ENCODE measurements at regions not wholly inside any gene's neighbourhood (a gene's known extent, or its start where the extent isn't known, plus 50 kb on each side); places are given as distances from the start of the nearest gene placed in this dataset.

DNA sequence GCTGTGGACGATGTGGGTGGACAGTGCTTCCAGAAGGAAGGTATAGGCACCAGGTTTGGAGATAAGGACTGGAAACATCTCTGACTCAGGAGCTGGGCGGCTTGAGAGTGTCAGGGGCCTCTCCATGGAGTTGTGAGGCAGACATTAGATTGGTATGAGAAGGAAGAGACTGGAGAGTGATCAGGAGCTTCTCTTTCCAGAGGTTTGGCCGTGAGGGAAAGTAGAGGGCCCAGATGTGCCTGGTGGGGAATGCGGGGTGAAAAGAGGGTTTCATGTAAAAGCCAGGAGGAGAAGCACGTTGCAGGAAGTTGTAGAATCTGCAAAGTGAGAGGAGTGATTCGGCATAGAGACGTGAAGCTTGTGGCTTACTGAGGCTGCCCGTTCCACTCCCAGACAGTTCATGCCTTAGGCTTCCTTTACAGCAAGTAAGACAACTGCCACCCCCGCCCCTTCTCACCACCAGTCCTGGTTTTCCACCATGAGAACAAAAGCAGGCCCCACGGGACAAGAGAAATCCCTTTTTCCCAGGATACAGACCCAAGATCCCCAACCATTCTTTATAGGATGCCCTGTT is 166.3 kb upstream of the HDAC4 start:
- Histone ChIP-seq H2AFZ (replicated peaks) (no peak overlapping the region), H3F3A (ENCODE audit: low read depth) (no peaks in the 10 kb centered on the region), H3K27me3 (no peaks in the 10 kb centered on the region), H3K36me3 (no peaks in the 10 kb centered on the region), H3K4me1 (no peaks in the 10 kb centered on the region), H3K9ac (no peak overlapping the region), H3K4me2 (no peak overlapping the region), H3K9me3 (ENCODE audit: low read depth) (no peaks in the 10 kb centered on the region), H3K79me2 (ENCODE audit: low read depth) (no peaks in the 10 kb centered on the region), H4K20me1 (ENCODE audit: low read depth) (no peaks in the 10 kb centered on the region), H3K4me3 (no peak overlapping the region), H3K27ac (no peak overlapping the region)
- Mint-ChIP-seq H3K27ac (no peak overlapping the region), H3K9me3 (no peaks in the 10 kb centered on the region), H3K27me3 (ENCODE audit: insufficient read depth, low read depth) (peaks cover 5% of the 10 kb centered on the region), H3K4me1 (no peaks in the 10 kb centered on the region), H3K4me3 (no peak overlapping the region), H3K36me3 (no peaks in the 10 kb centered on the region)
- no peak for TF ChIP-seq EZH2phosphoT487 (IDR thresholded peaks at IDR 0.05)
- TF ChIP-seq, protein P1, sequence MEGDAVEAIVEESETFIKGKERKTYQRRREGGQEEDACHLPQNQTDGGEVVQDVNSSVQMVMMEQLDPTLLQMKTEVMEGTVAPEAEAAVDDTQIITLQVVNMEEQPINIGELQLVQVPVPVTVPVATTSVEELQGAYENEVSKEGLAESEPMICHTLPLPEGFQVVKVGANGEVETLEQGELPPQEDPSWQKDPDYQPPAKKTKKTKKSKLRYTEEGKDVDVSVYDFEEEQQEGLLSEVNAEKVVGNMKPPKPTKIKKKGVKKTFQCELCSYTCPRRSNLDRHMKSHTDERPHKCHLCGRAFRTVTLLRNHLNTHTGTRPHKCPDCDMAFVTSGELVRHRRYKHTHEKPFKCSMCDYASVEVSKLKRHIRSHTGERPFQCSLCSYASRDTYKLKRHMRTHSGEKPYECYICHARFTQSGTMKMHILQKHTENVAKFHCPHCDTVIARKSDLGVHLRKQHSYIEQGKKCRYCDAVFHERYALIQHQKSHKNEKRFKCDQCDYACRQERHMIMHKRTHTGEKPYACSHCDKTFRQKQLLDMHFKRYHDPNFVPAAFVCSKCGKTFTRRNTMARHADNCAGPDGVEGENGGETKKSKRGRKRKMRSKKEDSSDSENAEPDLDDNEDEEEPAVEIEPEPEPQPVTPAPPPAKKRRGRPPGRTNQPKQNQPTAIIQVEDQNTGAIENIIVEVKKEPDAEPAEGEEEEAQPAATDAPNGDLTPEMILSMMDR (IDR thresholded peaks at IDR 0.05): no peak
- no peak for TF ChIP-seq EZH2 (IDR thresholded peaks at IDR 0.05)
- no peak for DNase-seq (ENCODE audit: low spot score)

DNA sequence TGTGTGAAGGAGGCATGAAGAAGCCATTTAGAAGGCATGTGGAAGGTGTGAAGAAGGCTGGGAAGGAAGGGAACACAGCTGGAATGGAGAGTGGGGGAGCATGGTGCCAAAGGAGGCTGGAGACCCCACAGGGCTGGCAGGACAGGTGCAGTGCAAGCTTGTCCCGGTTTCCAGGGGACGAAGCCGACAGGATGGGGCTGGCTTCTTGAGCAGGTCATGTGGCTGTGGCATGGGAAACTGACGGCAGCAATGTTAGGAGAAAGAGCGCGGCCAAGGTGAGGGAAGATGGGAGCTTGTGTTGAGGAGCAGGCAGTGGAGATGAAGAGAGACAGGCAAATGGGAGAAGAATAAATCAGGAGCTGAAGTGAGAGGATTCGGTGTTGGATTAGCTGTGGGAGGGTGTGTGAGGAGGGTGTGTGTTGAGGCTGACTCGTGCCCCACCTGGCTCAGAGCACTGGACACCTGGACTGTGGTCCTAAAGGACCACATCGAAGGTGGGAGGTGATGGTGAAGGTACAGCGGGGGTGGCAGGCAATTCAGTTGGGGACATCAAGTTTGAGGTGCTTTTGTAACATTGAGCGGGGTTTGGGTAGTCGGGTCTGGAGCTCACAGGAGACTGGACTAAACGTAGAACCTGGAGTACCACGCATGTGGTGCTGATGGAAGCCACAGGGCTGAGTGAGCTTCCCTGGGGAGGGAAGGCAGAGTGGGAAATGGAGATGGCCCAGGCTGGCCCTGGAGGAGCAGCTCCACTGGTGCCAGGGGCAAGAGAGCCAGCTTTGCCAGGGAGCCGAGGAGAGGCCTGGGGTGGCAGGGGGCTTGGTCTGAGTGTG is 165.6 kb upstream of the HDAC4 start:
- peaks cover 5% of the 10 kb centered on the region for H3K27me3 Mint-ChIP-seq (ENCODE audit: insufficient read depth, low read depth)
- Histone ChIP-seq H3F3A (ENCODE audit: low read depth) (no peaks in the 10 kb centered on the region), H4K20me1 (ENCODE audit: low read depth) (no peaks in the 10 kb centered on the region), H3K9ac (no peak overlapping the region), H3K36me3 (no peaks in the 10 kb centered on the region), H3K9me3 (ENCODE audit: low read depth) (no peaks in the 10 kb centered on the region), H2AFZ (replicated peaks) (no peak overlapping the region), H3K27ac (no peak overlapping the region), H3K79me2 (ENCODE audit: low read depth) (no peaks in the 10 kb centered on the region), H3K4me1 (no peaks in the 10 kb centered on the region), H3K27me3 (no peaks in the 10 kb centered on the region), H3K4me3 (no peak overlapping the region), H3K4me2 (no peak overlapping the region)
- H3K9me3 Mint-ChIP-seq: no peaks in the 10 kb centered on the region
- H3K4me1 Mint-ChIP-seq: no peaks in the 10 kb centered on the region
- H3K36me3 Mint-ChIP-seq: no peaks in the 10 kb centered on the region
- H3K4me3 Mint-ChIP-seq: no peak overlapping the region
- no peak overlapping the region for H3K27ac Mint-ChIP-seq
- no peak for TF ChIP-seq EZH2 (IDR thresholded peaks at IDR 0.05)
- no peak for TF ChIP-seq EZH2phosphoT487 (IDR thresholded peaks at IDR 0.05)
- TF ChIP-seq, protein P1 (IDR thresholded peaks at IDR 0.05): no peak
- DNase-seq (ENCODE audit: low spot score): no peak

DNA sequence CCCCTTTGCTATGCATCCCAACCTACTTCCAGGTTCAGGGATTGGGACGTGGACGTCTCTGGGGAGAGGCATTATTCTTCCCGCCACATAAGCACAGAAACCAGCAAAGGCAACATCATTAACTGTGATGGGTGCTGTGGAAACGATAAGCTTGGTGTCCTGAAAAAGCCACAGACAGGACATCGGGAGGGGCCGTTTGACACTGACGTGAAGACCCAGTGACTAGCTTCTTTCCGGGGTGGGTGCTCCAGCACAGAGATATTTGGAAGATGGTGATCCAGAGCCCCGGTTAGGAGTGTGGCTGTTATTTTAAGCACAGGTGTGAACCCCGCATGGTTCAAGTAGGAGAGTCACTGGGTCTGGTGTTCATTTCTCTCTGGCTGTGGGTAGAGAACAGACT is 163.8 kb upstream of the HDAC4 start:
- no peaks in the 10 kb centered on the region for H3K9me3 Mint-ChIP-seq
- DNase-seq (ENCODE audit: low spot score): no peak
- H3K36me3 Mint-ChIP-seq: no peaks in the 10 kb centered on the region

More for the DNA sequence above, 163.8 kb upstream of the HDAC4 start:
- no peaks in the 10 kb centered on the region for H3K27me3 ChIP-seq
- H3K9me3 ChIP-seq (ENCODE audit: low read depth): no peaks in the 10 kb centered on the region
- TF ChIP-seq EZH2phosphoT487 (IDR thresholded peaks at IDR 0.05) (no peak), EZH2 (IDR thresholded peaks at IDR 0.05) (no peak)
- TF ChIP-seq, protein P1 (IDR thresholded peaks at IDR 0.05): no peak
- no peak overlapping the region for H3K27ac ChIP-seq
- H3K9ac ChIP-seq: no peak overlapping the region
- H3K36me3 ChIP-seq: no peaks in the 10 kb centered on the region
- no peaks in the 10 kb centered on the region for H3F3A ChIP-seq (ENCODE audit: low read depth)
- Mint-ChIP-seq H3K27me3 (ENCODE audit: insufficient read depth, low read depth) (peaks cover 3% of the 10 kb centered on the region), H3K27ac (no peak overlapping the region), H3K4me3 (no peak overlapping the region), H3K4me1 (no peaks in the 10 kb centered on the region)
- H4K20me1 ChIP-seq (ENCODE audit: low read depth): no peaks in the 10 kb centered on the region
- no peaks in the 10 kb centered on the region for H3K79me2 ChIP-seq (ENCODE audit: low read depth)
- H3K4me3 ChIP-seq: no peak overlapping the region
- no peak overlapping the region for H2AFZ ChIP-seq (replicated peaks)
- no peaks in the 10 kb centered on the region for H3K4me1 ChIP-seq
- no peak overlapping the region for H3K4me2 ChIP-seq

Data from neural progenitor cell (in vitro differentiated cells).